ENCODE measurements at regions not wholly inside any gene's neighbourhood (a gene's known extent, or its start where the extent isn't known, plus 50 kb on each side); places are given as distances from the start of the nearest gene placed in this dataset.

DNA sequence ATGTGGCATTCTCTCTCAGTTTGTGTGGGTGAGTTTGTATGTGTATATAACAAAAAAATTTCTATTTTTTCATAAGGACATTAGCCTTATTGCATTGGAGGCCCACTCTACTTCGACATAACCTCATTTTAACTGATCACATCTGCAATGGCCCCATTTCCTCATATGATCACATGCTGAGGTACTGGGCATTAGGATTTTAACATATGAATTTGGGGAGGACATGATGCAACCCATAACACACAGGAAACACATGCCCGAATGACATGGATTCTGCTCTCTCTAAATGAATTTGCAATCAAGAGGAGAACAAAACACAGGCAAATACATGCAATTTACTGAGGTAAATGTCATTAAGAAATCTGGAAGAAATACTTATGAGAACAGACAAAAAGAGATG, 92.1 kb upstream of the COX7C start:
- Histone ChIP-seq H3K4me1 (ENCODE audit: insufficient read depth, low read length, poor library complexity, severe bottlenecking) (peaks cover 51% of the 10 kb centered on the region), H3K9me2 (replicated peaks; ENCODE audit: low read depth, low read length) (no peaks in the 10 kb centered on the region), H4K20me1 (ENCODE audit: insufficient read depth, low read length, poor library complexity, severe bottlenecking) (no peaks in the 10 kb centered on the region), H3K4me3 (ENCODE audit: low read length, poor library complexity, severe bottlenecking) (peak overlapping the region; percentile 22), H3K9ac (ENCODE audit: low read depth, low read length, poor library complexity, severe bottlenecking) (peak overlapping the region; percentile 53), H3K79me2 (ENCODE audit: insufficient read depth, low read length) (no peaks in the 10 kb centered on the region), H3F3A (ENCODE audit: low read depth) (peaks cover 17% of the 10 kb centered on the region; the same call in 1 of the 2 replicates), H3K36me3 (ENCODE audit: insufficient read depth, low read length) (no peaks in the 10 kb centered on the region), H2AFZ (ENCODE audit: low read length) (peak overlapping the region; percentile 47; the same call in 1 of the 2 replicates), H3K9me3 (ENCODE audit: insufficient read depth, low read depth, low read length) (peaks cover 5% of the 10 kb centered on the region; the same call in 1 of the 2 replicates), H3K4me2 (ENCODE audit: low read depth, low read length, poor library complexity, severe bottlenecking) (peak overlapping the region; percentile 60), H3K27me3 (ENCODE audit: insufficient read depth, low read length, poor library complexity, severe bottlenecking) (no peaks in the 10 kb centered on the region)
- TF ChIP-seq EZH2phosphoT487 (IDR thresholded peaks at IDR 0.05; ENCODE audit: borderline replicate concordance) = no peak
- TF ChIP-seq, protein P1, sequence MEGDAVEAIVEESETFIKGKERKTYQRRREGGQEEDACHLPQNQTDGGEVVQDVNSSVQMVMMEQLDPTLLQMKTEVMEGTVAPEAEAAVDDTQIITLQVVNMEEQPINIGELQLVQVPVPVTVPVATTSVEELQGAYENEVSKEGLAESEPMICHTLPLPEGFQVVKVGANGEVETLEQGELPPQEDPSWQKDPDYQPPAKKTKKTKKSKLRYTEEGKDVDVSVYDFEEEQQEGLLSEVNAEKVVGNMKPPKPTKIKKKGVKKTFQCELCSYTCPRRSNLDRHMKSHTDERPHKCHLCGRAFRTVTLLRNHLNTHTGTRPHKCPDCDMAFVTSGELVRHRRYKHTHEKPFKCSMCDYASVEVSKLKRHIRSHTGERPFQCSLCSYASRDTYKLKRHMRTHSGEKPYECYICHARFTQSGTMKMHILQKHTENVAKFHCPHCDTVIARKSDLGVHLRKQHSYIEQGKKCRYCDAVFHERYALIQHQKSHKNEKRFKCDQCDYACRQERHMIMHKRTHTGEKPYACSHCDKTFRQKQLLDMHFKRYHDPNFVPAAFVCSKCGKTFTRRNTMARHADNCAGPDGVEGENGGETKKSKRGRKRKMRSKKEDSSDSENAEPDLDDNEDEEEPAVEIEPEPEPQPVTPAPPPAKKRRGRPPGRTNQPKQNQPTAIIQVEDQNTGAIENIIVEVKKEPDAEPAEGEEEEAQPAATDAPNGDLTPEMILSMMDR (conservative IDR thresholded peaks at IDR 0.05; ENCODE audit: low read length) = no peak

DNA sequence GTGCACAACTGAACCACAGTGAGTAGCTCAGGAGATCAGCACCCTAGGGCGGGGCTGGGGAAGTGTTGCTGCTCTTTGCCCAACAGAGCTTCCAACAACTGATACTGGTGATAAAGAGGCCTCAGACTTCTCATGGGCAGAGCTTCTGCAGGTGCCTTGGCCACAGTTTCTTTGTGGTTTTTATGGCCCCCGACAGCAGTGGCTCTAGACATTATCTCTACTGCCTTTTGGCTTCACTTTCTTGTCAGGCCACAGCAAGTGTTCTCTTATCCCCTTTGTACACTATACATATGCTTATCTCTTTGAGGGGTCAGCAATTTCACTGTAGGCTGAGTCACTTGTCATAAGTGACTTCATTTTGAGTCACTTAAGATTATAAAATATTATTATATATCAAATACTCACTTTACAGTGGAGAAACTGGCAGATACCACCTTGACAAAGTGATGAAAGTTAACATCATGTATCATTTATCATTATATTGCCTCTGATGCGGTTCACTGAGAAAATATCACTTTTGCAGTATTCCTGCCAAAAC, 90.9 kb upstream of the COX7C start:
- Histone ChIP-seq H2AFZ (ENCODE audit: low read length) (no peak overlapping the region), H4K20me1 (ENCODE audit: insufficient read depth, low read length, poor library complexity, severe bottlenecking) (no peaks in the 10 kb centered on the region), H3K4me3 (ENCODE audit: low read length, poor library complexity, severe bottlenecking) (peak overlapping the region; percentile 35), H3K9me2 (replicated peaks; ENCODE audit: low read depth, low read length) (no peaks in the 10 kb centered on the region), H3K79me2 (ENCODE audit: insufficient read depth, low read length) (no peaks in the 10 kb centered on the region), H3K9me3 (ENCODE audit: insufficient read depth, low read depth, low read length) (peaks cover 5% of the 10 kb centered on the region; the same call in 1 of the 2 replicates), H3K9ac (ENCODE audit: low read depth, low read length, poor library complexity, severe bottlenecking) (peak overlapping the region; percentile 60), H3K4me1 (ENCODE audit: insufficient read depth, low read length, poor library complexity, severe bottlenecking) (peaks cover 51% of the 10 kb centered on the region), H3K27me3 (ENCODE audit: insufficient read depth, low read length, poor library complexity, severe bottlenecking) (no peaks in the 10 kb centered on the region), H3K36me3 (ENCODE audit: insufficient read depth, low read length) (no peaks in the 10 kb centered on the region), H3F3A (ENCODE audit: low read depth) (peaks cover 17% of the 10 kb centered on the region; the same call in 1 of the 2 replicates), H3K4me2 (ENCODE audit: low read depth, low read length, poor library complexity, severe bottlenecking) (peak overlapping the region; percentile 70)
- TF ChIP-seq, protein P1 (conservative IDR thresholded peaks at IDR 0.05; ENCODE audit: low read length) = no peak
- TF ChIP-seq EZH2phosphoT487 (IDR thresholded peaks at IDR 0.05; ENCODE audit: borderline replicate concordance) = peak; percentile 22; the same call in 1 of the 2 replicates

DNA sequence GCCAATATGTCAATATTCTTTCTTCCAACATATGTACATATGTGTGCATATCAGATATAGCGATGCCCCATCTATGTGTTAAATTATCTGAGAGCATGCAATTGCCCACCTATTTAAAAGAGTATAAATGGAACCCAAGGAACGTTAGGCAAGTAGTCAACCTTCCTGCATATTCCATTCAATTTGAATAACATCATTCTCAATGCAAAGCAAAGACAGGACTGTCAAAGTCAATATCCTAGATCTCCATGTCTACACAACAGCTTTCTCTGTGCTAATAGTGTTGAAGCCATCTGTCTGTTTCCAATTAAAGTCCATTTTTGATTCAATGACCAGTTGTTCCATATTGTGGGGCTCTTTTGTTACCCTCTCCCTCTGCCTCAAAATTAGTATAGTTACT, 85.3 kb upstream of the COX7C start:
- no peak overlapping the region for H3K9ac ChIP-seq (ENCODE audit: low read depth, low read length, poor library complexity, severe bottlenecking)
- no peak overlapping the region for H3K4me3 ChIP-seq (ENCODE audit: low read length, poor library complexity, severe bottlenecking)
- H3F3A ChIP-seq (ENCODE audit: low read depth) = peaks cover 6% of the 10 kb centered on the region; the same call in 1 of the 2 replicates
- H3K9me2 ChIP-seq (replicated peaks; ENCODE audit: low read depth, low read length) = no peaks in the 10 kb centered on the region
- no peaks in the 10 kb centered on the region for H3K79me2 ChIP-seq (ENCODE audit: insufficient read depth, low read length)
- peak overlapping the region; percentile 30; the same call in 1 of the 2 replicates for H2AFZ ChIP-seq (ENCODE audit: low read length)
- no peaks in the 10 kb centered on the region for H3K36me3 ChIP-seq (ENCODE audit: insufficient read depth, low read length)
- H3K4me1 ChIP-seq (ENCODE audit: insufficient read depth, low read length, poor library complexity, severe bottlenecking) = peaks cover 44% of the 10 kb centered on the region
- no peak overlapping the region for H3K4me2 ChIP-seq (ENCODE audit: low read depth, low read length, poor library complexity, severe bottlenecking)
- no peaks in the 10 kb centered on the region for H3K9me3 ChIP-seq (ENCODE audit: insufficient read depth, low read depth, low read length)
- no peaks in the 10 kb centered on the region for H3K27me3 ChIP-seq (ENCODE audit: insufficient read depth, low read length, poor library complexity, severe bottlenecking)
- TF ChIP-seq EZH2phosphoT487 (IDR thresholded peaks at IDR 0.05; ENCODE audit: borderline replicate concordance) = no peak
- TF ChIP-seq, protein P1 (conservative IDR thresholded peaks at IDR 0.05; ENCODE audit: low read length) = no peak
- H4K20me1 ChIP-seq (ENCODE audit: insufficient read depth, low read length, poor library complexity, severe bottlenecking) = no peaks in the 10 kb centered on the region

Data from Loucy (cell line).